Thoracic aorta (tissue), 2 donors: ENCODE measurements at regions not wholly inside any gene's neighbourhood (a gene's known extent, or its start where the extent isn't known, plus 50 kb on each side); places are given as distances from the start of the nearest gene placed in this dataset.

ENCODE experiments used
- ATAC-seq: fragments of 150-250 bp; one replicate; pipeline ENCODE4 v1.8.0; 2017; ENCODE audit warnings: low read depth; ENCODE audit not compliant: insufficient number of reproducible peaks, low FRiP score
- DNase-seq: peaks from one replicate; pipeline ENCODE4 v3.0.0-alpha.2; 2020; ENCODE audit warnings: low spot score
- H3K27ac ChIP-seq, 2 donors: fragments of 200-600 bp; sonication (generic); 1 replicate in 1 of 2; 2 replicates in 1 of 2; pipeline ENCODE4 v1.5.1; 2016; ENCODE audit warnings: mild to moderate bottlenecking in 2 of 2, moderate library complexity in 2 of 2
- H3K27me3 ChIP-seq: fragments of 200-600 bp; sonication (generic); replicated peaks from 2 replicates; pipeline ENCODE4 v1.6.0; 2016; ENCODE audit warnings: mild to moderate bottlenecking; ENCODE audit not compliant: insufficient read depth
- H3K36me3 ChIP-seq: fragments of 200-600 bp; sonication (generic); one replicate; pipeline ENCODE4 v1.5.1; 2016
- H3K4me1 ChIP-seq, 2 donors: fragments of 200-600 bp; sonication (generic); 1 replicate in 1 of 2; 2 replicates in 1 of 2; pipeline versions ENCODE4 v1.5.1 to v1.6.0; 2016; ENCODE audit warnings: low read depth in 2 of 2, mild to moderate bottlenecking in 1 of 2; ENCODE audit not compliant: control insufficient read depth in 1 of 2
- H3K4me3 ChIP-seq: fragments of 200-600 bp; sonication (generic); 2 replicates; pipeline ENCODE4 v1.5.1; 2016; ENCODE audit warnings: mild to moderate bottlenecking
- H3K9me3 ChIP-seq: fragments of 200-600 bp; sonication (generic); 2 replicates; pipeline ENCODE4 v1.5.1; 2016
- CTCF ChIP-seq: fragments of 200-600 bp; sonication (generic); IDR thresholded peaks from one replicate; pipeline ENCODE4 v1.5.1; 2019; ENCODE audit warnings: antibody characterized with exemption

DNA sequence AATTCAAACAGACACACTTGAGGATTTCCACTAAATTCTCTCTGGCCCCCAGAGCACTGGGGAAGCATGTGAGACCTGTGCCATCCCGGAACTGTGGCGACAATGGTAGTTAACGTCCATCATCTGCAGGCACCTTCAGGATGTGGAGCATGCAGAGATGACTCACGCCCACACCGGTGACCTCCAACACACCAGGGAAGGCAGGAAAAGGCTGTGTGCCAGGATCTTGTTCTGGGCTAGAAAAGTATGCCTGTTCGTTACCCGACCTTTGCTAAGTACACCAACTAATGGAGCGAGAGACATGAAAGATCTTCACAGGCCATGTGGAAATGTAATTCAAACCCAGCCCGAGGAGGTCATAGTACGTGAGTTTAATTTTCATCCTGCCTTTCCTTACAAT lies 208.8 kb downstream of the MELK start:
- H3K27me3 ChIP-seq, result no peaks in the 10 kb centered on the region
- no peak for TF ChIP-seq CTCF
- no peak for DNase-seq

More for the DNA sequence above, 208.8 kb downstream of the MELK start:
- no peak overlapping the region for H3K27ac ChIP-seq
- no peak overlapping the region for H3K4me3 ChIP-seq
- H3K9me3 ChIP-seq, result no peaks in the 10 kb centered on the region
- no peak for ATAC-seq
- H3K36me3 ChIP-seq, result no peaks in the 10 kb centered on the region
- no peaks in the 10 kb centered on the region for H3K4me1 ChIP-seq
